HepG2 (cell line): ENCODE measurements at regions not wholly inside any gene's neighbourhood (a gene's known extent, or its start where the extent isn't known, plus 50 kb on each side); places are given as distances from the start of the nearest gene placed in this dataset.

Source experiments
- ATAC-seq: fragments of 200-7000 bp; cut with Tn5 transposase; 3 replicates; pipeline ENCODE4 v1.9.1; 2020; ENCODE audit warnings: mild to moderate bottlenecking, moderate library complexity
- BruUV-seq: library from RNA; stranded (reverse); fragments of 400-500 nt; replicated peaks from 2 replicates; lab custom pipeline; 2021; lab: Mats Ljungman, UMichigan
- CTCF ChIA-PET: fragments of 300-600 bp; formaldehyde crosslinking; extraction: SDS; loops from one replicate; lab custom pipeline; 2021; ENCODE audit warnings: low total read pairs, inconsistent platforms, low intra/inter-chr PET ratio; lab: Yijun Ruan, JAX
- POLR2A ChIA-PET: fragments of 350-600 bp; sonication (Branson Sonifier 250); formaldehyde crosslinking; loops from one replicate; lab custom pipeline; 2020; ENCODE audit warnings: antibody characterized with exemption, inconsistent platforms; lab: Yijun Ruan, JAX
- DNase-seq: peaks from one replicate; pipeline ENCODE4 v3.0.0-alpha.2; 2015; ENCODE audit warnings: low spot score
- FAIRE-seq: peaks from 3 replicates; lab custom pipeline; 2011; peaks lifted over from hg19 to GRCh38; lab: Jason Lieb, UNC
- H2AFZ ChIP-seq: one replicate; pipeline ENCODE4 v1.6.1; 2011; ENCODE audit warnings: low read length, inconsistent platforms
- H3K27ac ChIP-seq: fragments of 300-600 bp; 3 replicates; pipeline ENCODE4 v1.8.0; 2011; ENCODE audit warnings: mixed run types, mild to moderate bottlenecking, mixed read lengths, low read length, inconsistent platforms; ENCODE audit not compliant: insufficient read depth; ENCODE audit errors: extremely low read length
- H3K27me3 ChIP-seq, 2 experiments: fragments of 200-600 bp in 1 of 2; 2 replicates in 1 of 2; 3 replicates in 1 of 2; pipeline versions ENCODE4 v1.6.0 to v1.8.0; 2011; ENCODE audit warnings: low read length in 2 of 2, mild to moderate bottlenecking in 2 of 2, moderate library complexity in 2 of 2, inconsistent platforms in 1 of 2; ENCODE audit not compliant: insufficient read depth in 2 of 2, control insufficient read depth in 1 of 2
- H3K36me3 ChIP-seq, 2 experiments: fragments of 200-600 bp in 1 of 2; replicated peaks in 1 of 2; 2 replicates in 1 of 2; 3 replicates in 1 of 2; pipeline versions ENCODE4 v1.5.1 to v1.8.0; 2011; ENCODE audit warnings: low read length in 2 of 2, inconsistent platforms in 1 of 2; ENCODE audit not compliant: insufficient read depth in 2 of 2, control insufficient read depth in 1 of 2
- H3K4me1 ChIP-seq: 2 replicates; pipeline ENCODE4 v1.5.1; 2012; ENCODE audit warnings: low read length, inconsistent platforms; ENCODE audit not compliant: insufficient read depth
- H3K4me2 ChIP-seq: 2 replicates; pipeline ENCODE4 v1.6.0; 2011; ENCODE audit warnings: low read depth, low read length, inconsistent platforms
- H3K4me3 ChIP-seq, 3 experiments: fragments of 200-600 bp in 1 of 3; sonication (generic), shearing (Covaris generic) in 1 of 3; replicated peaks in 1 of 3; 2 replicates each; pipeline ENCODE4 v1.5.1; 2011 to 2016; ENCODE audit warnings: low read length in 3 of 3, inconsistent platforms in 2 of 3, low read depth in 2 of 3, mild to moderate bottlenecking in 2 of 3, control low read depth in 1 of 3, mixed read lengths in 1 of 3; ENCODE audit not compliant: insufficient read depth in 1 of 3
- H3K79me2 ChIP-seq: one replicate; pipeline ENCODE4 v1.6.1; 2011; ENCODE audit warnings: low read length, inconsistent platforms; ENCODE audit not compliant: insufficient read depth
- H3K9ac ChIP-seq: 2 replicates; pipeline ENCODE4 v1.6.0; 2011; ENCODE audit warnings: mild to moderate bottlenecking, low read depth, low read length, inconsistent platforms; ENCODE audit not compliant: insufficient read depth
- H3K9me3 ChIP-seq: 2 replicates; pipeline ENCODE4 v1.5.1; 2012; ENCODE audit warnings: mild to moderate bottlenecking, low read length
- H4K20me1 ChIP-seq: 2 replicates; pipeline ENCODE4 v1.6.0; 2011; ENCODE audit warnings: inconsistent platforms, mild to moderate bottlenecking, low read length, moderate library complexity; ENCODE audit not compliant: insufficient read depth
- FOXO1 ChIP-seq: sonication (generic); formaldehyde crosslinking; IDR thresholded peaks from 2 replicates; pipeline ENCODE4 v1.4.0; 2020; ENCODE audit warnings: missing genetic modification reagents
- SNAI1 ChIP-seq: sonication (generic); formaldehyde crosslinking; IDR thresholded peaks from 2 replicates; pipeline ENCODE4 v1.5.0; 2020; ENCODE audit warnings: mild to moderate bottlenecking, missing genetic modification reagents, borderline replicate concordance
- WGBS: methylation state at CpG from one replicate; pipeline ENCODE4 v1.1.6; 2017; ENCODE audit warnings: low lambda C conversion rate; 5-methylcytosine and 5-hydroxymethylcytosine counted together
- in situ Hi-C: cut with HindIII; loops from 2 replicates; pipeline ENCODE4 v1.10.0; 2017; ENCODE audit warnings: low pct_unique_long_range_greater_than_20kb; ENCODE audit not compliant: extremely low pct_ligation_motif_present
- intact Hi-C: fragments of 100-400 bp; cut with micrococcal nuclease; formaldehyde crosslinking; loops from one replicate; pipeline ENCODE4 v1.10.0; 2022; ENCODE audit not compliant: unreplicated experiment
- TF ChIP-seq, protein P1 (sequence below): sonication (generic); formaldehyde crosslinking; IDR thresholded peaks from 2 replicates; pipeline ENCODE4 v1.4.0; 2020; ENCODE audit warnings: missing genetic modification reagents
- TF ChIP-seq, protein P2 (sequence below): sonication (generic); formaldehyde crosslinking; IDR thresholded peaks from 2 replicates; pipeline ENCODE4 v1.4.0; 2020; ENCODE audit warnings: mild to moderate bottlenecking, missing genetic modification reagents

GRCh38 chr10:33448421-33449140, 114.1 kb upstream of the NRP1 start:
- BruUV-seq = no TSS peak
- in situ Hi-C loops = no loop called here
- Histone ChIP-seq H3K27me3 (peaks cover 0 to 2% of the 10 kb centered on the region in 2 experiments; a peak in 1 of 5 replicates), H3K4me3 (no peak overlapping the region), H3K4me2 (no peak overlapping the region), H3K4me1 (no peaks in the 10 kb centered on the region), H2AFZ (no peak overlapping the region), H3K27ac (no peak overlapping the region), H4K20me1 (no peaks in the 10 kb centered on the region), H3K36me3 (no peaks in the 10 kb centered on the region), H3K79me2 (no peaks in the 10 kb centered on the region), H3K9me3 (no peaks in the 10 kb centered on the region), H3K9ac (no peak overlapping the region)
- POLR2A ChIA-PET = no interaction called here
- intact Hi-C loops = no loop called here
- 66% methylated on average over 7 of the region's 7 CpGs for WGBS
- TF ChIP-seq FOXO1 (CRISPR knock-in tag) (no peak), SNAI1 (CRISPR knock-in tag) (no peak)
- TF ChIP-seq, protein P1, sequence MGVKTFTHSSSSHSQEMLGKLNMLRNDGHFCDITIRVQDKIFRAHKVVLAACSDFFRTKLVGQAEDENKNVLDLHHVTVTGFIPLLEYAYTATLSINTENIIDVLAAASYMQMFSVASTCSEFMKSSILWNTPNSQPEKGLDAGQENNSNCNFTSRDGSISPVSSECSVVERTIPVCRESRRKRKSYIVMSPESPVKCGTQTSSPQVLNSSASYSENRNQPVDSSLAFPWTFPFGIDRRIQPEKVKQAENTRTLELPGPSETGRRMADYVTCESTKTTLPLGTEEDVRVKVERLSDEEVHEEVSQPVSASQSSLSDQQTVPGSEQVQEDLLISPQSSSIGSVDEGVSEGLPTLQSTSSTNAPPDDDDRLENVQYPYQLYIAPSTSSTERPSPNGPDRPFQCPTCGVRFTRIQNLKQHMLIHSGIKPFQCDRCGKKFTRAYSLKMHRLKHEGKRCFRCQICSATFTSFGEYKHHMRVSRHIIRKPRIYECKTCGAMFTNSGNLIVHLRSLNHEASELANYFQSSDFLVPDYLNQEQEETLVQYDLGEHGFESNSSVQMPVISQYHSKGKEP = no peak
- TF ChIP-seq, protein P2, sequence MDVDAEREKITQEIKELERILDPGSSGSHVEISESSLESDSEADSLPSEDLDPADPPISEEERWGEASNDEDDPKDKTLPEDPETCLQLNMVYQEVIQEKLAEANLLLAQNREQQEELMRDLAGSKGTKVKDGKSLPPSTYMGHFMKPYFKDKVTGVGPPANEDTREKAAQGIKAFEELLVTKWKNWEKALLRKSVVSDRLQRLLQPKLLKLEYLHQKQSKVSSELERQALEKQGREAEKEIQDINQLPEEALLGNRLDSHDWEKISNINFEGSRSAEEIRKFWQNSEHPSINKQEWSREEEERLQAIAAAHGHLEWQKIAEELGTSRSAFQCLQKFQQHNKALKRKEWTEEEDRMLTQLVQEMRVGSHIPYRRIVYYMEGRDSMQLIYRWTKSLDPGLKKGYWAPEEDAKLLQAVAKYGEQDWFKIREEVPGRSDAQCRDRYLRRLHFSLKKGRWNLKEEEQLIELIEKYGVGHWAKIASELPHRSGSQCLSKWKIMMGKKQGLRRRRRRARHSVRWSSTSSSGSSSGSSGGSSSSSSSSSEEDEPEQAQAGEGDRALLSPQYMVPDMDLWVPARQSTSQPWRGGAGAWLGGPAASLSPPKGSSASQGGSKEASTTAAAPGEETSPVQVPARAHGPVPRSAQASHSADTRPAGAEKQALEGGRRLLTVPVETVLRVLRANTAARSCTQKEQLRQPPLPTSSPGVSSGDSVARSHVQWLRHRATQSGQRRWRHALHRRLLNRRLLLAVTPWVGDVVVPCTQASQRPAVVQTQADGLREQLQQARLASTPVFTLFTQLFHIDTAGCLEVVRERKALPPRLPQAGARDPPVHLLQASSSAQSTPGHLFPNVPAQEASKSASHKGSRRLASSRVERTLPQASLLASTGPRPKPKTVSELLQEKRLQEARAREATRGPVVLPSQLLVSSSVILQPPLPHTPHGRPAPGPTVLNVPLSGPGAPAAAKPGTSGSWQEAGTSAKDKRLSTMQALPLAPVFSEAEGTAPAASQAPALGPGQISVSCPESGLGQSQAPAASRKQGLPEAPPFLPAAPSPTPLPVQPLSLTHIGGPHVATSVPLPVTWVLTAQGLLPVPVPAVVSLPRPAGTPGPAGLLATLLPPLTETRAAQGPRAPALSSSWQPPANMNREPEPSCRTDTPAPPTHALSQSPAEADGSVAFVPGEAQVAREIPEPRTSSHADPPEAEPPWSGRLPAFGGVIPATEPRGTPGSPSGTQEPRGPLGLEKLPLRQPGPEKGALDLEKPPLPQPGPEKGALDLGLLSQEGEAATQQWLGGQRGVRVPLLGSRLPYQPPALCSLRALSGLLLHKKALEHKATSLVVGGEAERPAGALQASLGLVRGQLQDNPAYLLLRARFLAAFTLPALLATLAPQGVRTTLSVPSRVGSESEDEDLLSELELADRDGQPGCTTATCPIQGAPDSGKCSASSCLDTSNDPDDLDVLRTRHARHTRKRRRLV = no peak
- CTCF ChIA-PET = no interaction called here
- no peak for FAIRE-seq
- no peak for DNase-seq
- no peak for ATAC-seq
